ENCODE measurements at regions not wholly inside any gene's neighbourhood (a gene's known extent, or its start where the extent isn't known, plus 50 kb on each side); places are given as distances from the start of the nearest gene placed in this dataset.

GRCh38 chr3:110180733-110181132, 843.4 kb upstream of the DPPA4 start:
- H2BK15ac ChIP-seq (ENCODE audit: low read depth, low read length) = no peak overlapping the region
- no peak overlapping the region for H3K23ac ChIP-seq (ENCODE audit: insufficient read length, low read depth, low read length)
- no peak overlapping the region for H3K4me3 Mint-ChIP-seq
- H3K36me3 Mint-ChIP-seq (ENCODE audit: insufficient read depth in 1 of 3, low read depth in 3 of 3) = no peaks in the 10 kb centered on the region
- H3K4me1 ChIP-seq (ENCODE audit: insufficient read depth, low read length) = no peaks in the 10 kb centered on the region
- H2BK20ac ChIP-seq (ENCODE audit: low read depth, low read length, poor library complexity, severe bottlenecking) = no peak overlapping the region
- H3K4me1 Mint-ChIP-seq = peaks cover 2 to 6% of the 10 kb centered on the region in 2 experiments; a peak in 2 of 4 replicates
- H2BK5ac ChIP-seq (ENCODE audit: insufficient read length, low read length) = no peak overlapping the region
- no peaks in the 10 kb centered on the region for H3K27me3 ChIP-seq (ENCODE audit: insufficient read depth, low read length)
- TF ChIP-seq CTCF (conservative IDR thresholded peaks at IDR 0.05) = no peak
- H3K23me2 ChIP-seq (ENCODE audit: insufficient read length, low read depth, low read length, poor library complexity, severe bottlenecking) = no peaks in the 10 kb centered on the region
- H3K4ac ChIP-seq (ENCODE audit: low read depth, low read length) = no peak overlapping the region
- no peak overlapping the region for H2AFZ ChIP-seq (ENCODE audit: low read length)
- H3K18ac ChIP-seq (ENCODE audit: insufficient read length, low read depth, low read length) = no peak overlapping the region
- no peak overlapping the region for H4K8ac ChIP-seq (replicated peaks; ENCODE audit: insufficient read length, low read depth, low read length)
- peak overlapping the region in 2 of 3 experiments; percentile 37 to 41; a peak in 2 of 7 replicates for H3K27ac Mint-ChIP-seq
- no peak overlapping the region for H2AK5ac ChIP-seq (ENCODE audit: insufficient read length, low read length)
- H3K4me2 ChIP-seq (ENCODE audit: insufficient read depth, insufficient read length, low read length) = no peak overlapping the region
- no peaks in the 10 kb centered on the region for H3K9me3 Mint-ChIP-seq
- no peaks in the 10 kb centered on the region for H3K9me3 ChIP-seq (ENCODE audit: control insufficient read depth, low read depth, low read length)
- no peaks in the 10 kb centered on the region for H4K20me1 ChIP-seq (ENCODE audit: control insufficient read depth, insufficient read depth, insufficient read length)
- H3K14ac ChIP-seq (ENCODE audit: insufficient read depth, low read length) = no peak overlapping the region
- no CpG with 5 or more reads among the region's 4 CpGs for WGBS (ENCODE audit: extremely low coverage, insufficient read length, low lambda C conversion rate)
- no peak overlapping the region for H3K27ac ChIP-seq (ENCODE audit: insufficient read length, low read depth, low read length)
- H3K9ac ChIP-seq (ENCODE audit: extremely low read depth, insufficient read length, low read length) = no peak overlapping the region
- no peak overlapping the region for H2BK120ac ChIP-seq (ENCODE audit: low read depth, low read length, poor library complexity, severe bottlenecking)
- H3K27me3 Mint-ChIP-seq (ENCODE audit: low read depth) = no peaks in the 10 kb centered on the region
- H3K79me2 ChIP-seq (ENCODE audit: insufficient read depth, low read length) = no peaks in the 10 kb centered on the region
- H4K91ac ChIP-seq (ENCODE audit: insufficient read length, low read depth, low read length) = no peak overlapping the region
- H3K56ac ChIP-seq (ENCODE audit: insufficient read length, low read depth, low read length) = no peak overlapping the region
- no peak overlapping the region for H4K5ac ChIP-seq (ENCODE audit: insufficient read length, low read depth, low read length)
- H3K79me1 ChIP-seq (ENCODE audit: insufficient read depth, low read depth, low read length, poor library complexity, severe bottlenecking) = no peaks in the 10 kb centered on the region
- H3T11ph ChIP-seq (ENCODE audit: low read length) = no peak overlapping the region
- no peak overlapping the region for H2BK12ac ChIP-seq (ENCODE audit: insufficient read length, low read depth, low read length)
- DNase-seq = no peak

Measured in H9 (cell line).